H9 (cell line): ENCODE measurements at regions not wholly inside any gene's neighbourhood (a gene's known extent, or its start where the extent isn't known, plus 50 kb on each side); places are given as distances from the start of the nearest gene placed in this dataset.

Experiments used
- DNase-seq: peaks from one replicate; pipeline ENCODE4 v3.0.0-alpha.2; 2017
- H2AFZ ChIP-seq: one replicate; pipeline ENCODE4 v1.6.1; 2013; ENCODE audit warnings: mild to moderate bottlenecking, low read length, control low read depth, moderate library complexity
- H2AK5ac ChIP-seq: 2 replicates; pipeline ENCODE4 v1.6.1; 2013; ENCODE audit warnings: low read length, control low read depth, mixed read lengths; ENCODE audit not compliant: insufficient read length
- H2BK120ac ChIP-seq: one replicate; pipeline ENCODE4 v1.6.1; 2013; ENCODE audit warnings: low read depth, mild to moderate bottlenecking, low read length, control low read depth, inconsistent platforms; ENCODE audit not compliant: poor library complexity, severe bottlenecking
- H2BK12ac ChIP-seq: 2 replicates; pipeline ENCODE4 v1.6.1; 2013; ENCODE audit warnings: low read length, control low read depth, mixed read lengths, low read depth; ENCODE audit not compliant: insufficient read length
- H2BK15ac ChIP-seq: 2 replicates; pipeline ENCODE4 v1.6.1; 2013; ENCODE audit warnings: low read depth, low read length, control low read depth
- H2BK20ac ChIP-seq: one replicate; pipeline ENCODE4 v1.6.1; 2013; ENCODE audit warnings: low read depth, mild to moderate bottlenecking, low read length, control low read depth, inconsistent platforms; ENCODE audit not compliant: poor library complexity, severe bottlenecking
- H2BK5ac ChIP-seq: 2 replicates; pipeline ENCODE4 v1.6.1; 2013; ENCODE audit warnings: low read length, control low read depth, mixed read lengths; ENCODE audit not compliant: insufficient read length
- H3K14ac ChIP-seq: 2 replicates; pipeline ENCODE4 v1.6.1; 2013; ENCODE audit warnings: low read length, control low read depth; ENCODE audit not compliant: insufficient read depth
- H3K18ac ChIP-seq: 2 replicates; pipeline ENCODE4 v1.6.1; 2013; ENCODE audit warnings: low read depth, mild to moderate bottlenecking, mixed read lengths, low read length, control low read depth; ENCODE audit not compliant: insufficient read length
- H3K23ac ChIP-seq: 2 replicates; pipeline ENCODE4 v1.6.1; 2013; ENCODE audit warnings: low read length, control low read depth, mixed read lengths, low read depth; ENCODE audit not compliant: insufficient read length
- H3K23me2 ChIP-seq: 2 replicates; pipeline ENCODE4 v1.6.1; 2013; ENCODE audit warnings: low read depth, mild to moderate bottlenecking, mixed read lengths, low read length, control low read depth; ENCODE audit not compliant: insufficient read length, poor library complexity, severe bottlenecking
- H3K27ac ChIP-seq: 2 replicates; pipeline ENCODE4 v1.5.1; 2013; ENCODE audit warnings: low read length, control low read depth, mixed read lengths, low read depth; ENCODE audit not compliant: insufficient read length
- H3K27me3 ChIP-seq: 2 replicates; pipeline ENCODE4 v1.6.1; 2013; ENCODE audit warnings: low read length, control low read depth, inconsistent platforms; ENCODE audit not compliant: insufficient read depth
- H3K4ac ChIP-seq: 2 replicates; pipeline ENCODE4 v1.6.1; 2013; ENCODE audit warnings: low read depth, mild to moderate bottlenecking, control low read depth, inconsistent platforms, low read length, moderate library complexity
- H3K4me1 ChIP-seq: 2 replicates; pipeline ENCODE4 v1.6.1; 2013; ENCODE audit warnings: low read length, control low read depth, inconsistent platforms; ENCODE audit not compliant: insufficient read depth
- H3K4me2 ChIP-seq: 2 replicates; pipeline ENCODE4 v1.6.1; 2013; ENCODE audit warnings: low read length, control low read depth, mixed read lengths; ENCODE audit not compliant: insufficient read length, insufficient read depth
- H3K56ac ChIP-seq: 2 replicates; pipeline ENCODE4 v1.6.1; 2013; ENCODE audit warnings: low read depth, mild to moderate bottlenecking, mixed read lengths, low read length, control low read depth; ENCODE audit not compliant: insufficient read length
- H3K79me1 ChIP-seq: 2 replicates; pipeline ENCODE4 v1.6.1; 2013; ENCODE audit warnings: low read depth, mild to moderate bottlenecking, moderate library complexity, low read length, control low read depth, inconsistent platforms; ENCODE audit not compliant: insufficient read depth, poor library complexity, severe bottlenecking
- H3K79me2 ChIP-seq: 2 replicates; pipeline ENCODE4 v1.6.1; 2013; ENCODE audit warnings: low read length, control low read depth, inconsistent platforms; ENCODE audit not compliant: insufficient read depth
- H3K9ac ChIP-seq: 2 replicates; pipeline ENCODE4 v1.6.1; 2013; ENCODE audit warnings: low read length, control low read depth, mixed read lengths; ENCODE audit not compliant: insufficient read length; ENCODE audit errors: extremely low read depth
- H3K9me3 ChIP-seq: one replicate; pipeline ENCODE4 v1.6.1; 2013; ENCODE audit warnings: low read depth, low read length, inconsistent platforms; ENCODE audit not compliant: control insufficient read depth
- H3T11ph ChIP-seq: one replicate; pipeline ENCODE4 v1.6.1; 2013; ENCODE audit warnings: mild to moderate bottlenecking, low read length, control low read depth, inconsistent platforms
- H4K20me1 ChIP-seq: one replicate; pipeline ENCODE4 v1.6.1; 2013; ENCODE audit not compliant: control insufficient read depth, insufficient read length, insufficient read depth
- H4K5ac ChIP-seq: 2 replicates; pipeline ENCODE4 v1.6.1; 2013; ENCODE audit warnings: low read depth, mild to moderate bottlenecking, mixed read lengths, low read length, control low read depth; ENCODE audit not compliant: insufficient read length
- H4K8ac ChIP-seq: replicated peaks from 2 replicates; pipeline ENCODE4 v1.6.1; 2013; ENCODE audit warnings: low read length, control low read depth, mixed read lengths, low read depth; ENCODE audit not compliant: insufficient read length
- H4K91ac ChIP-seq: 2 replicates; pipeline ENCODE4 v1.6.1; 2013; ENCODE audit warnings: low read depth, mild to moderate bottlenecking, moderate library complexity, mixed read lengths, low read length, control low read depth; ENCODE audit not compliant: insufficient read length
- H3K27ac Mint-ChIP-seq, 3 experiments: 2 replicates in 2 of 3; 3 replicates in 1 of 3; pipeline ENCODE4 v1.8.0; 2020 to 2021; ENCODE audit warnings: mixed read lengths in 3 of 3, mild to moderate bottlenecking in 1 of 3, moderate library complexity in 1 of 3
- H3K27me3 Mint-ChIP-seq: 2 replicates; pipeline ENCODE4 v1.8.0; 2021; ENCODE audit warnings: low read depth, mild to moderate bottlenecking, moderate library complexity, mixed read lengths
- H3K36me3 Mint-ChIP-seq, 3 experiments: 2 replicates in 2 of 3; 3 replicates in 1 of 3; pipeline ENCODE4 v1.8.0; 2020 to 2021; ENCODE audit warnings: low read depth in 3 of 3, mixed read lengths in 3 of 3; ENCODE audit not compliant: insufficient read depth in 1 of 3
- H3K4me1 Mint-ChIP-seq, 2 experiments: 2 replicates each; pipeline ENCODE4 v1.8.0; 2020; ENCODE audit warnings: mixed read lengths in 2 of 2
- H3K4me3 Mint-ChIP-seq, 2 experiments: 2 replicates in 1 of 2; 3 replicates in 1 of 2; pipeline ENCODE4 v1.8.0; 2020 to 2021; ENCODE audit warnings: mild to moderate bottlenecking in 2 of 2, mixed read lengths in 2 of 2, moderate library complexity in 1 of 2
- H3K9me3 Mint-ChIP-seq, 2 experiments: 2 replicates in 1 of 2; 3 replicates in 1 of 2; pipeline ENCODE4 v1.8.0; 2020; ENCODE audit warnings: mild to moderate bottlenecking in 2 of 2, mixed read lengths in 2 of 2, moderate library complexity in 1 of 2
- WGBS: extraction: QIAGEN DNeasy Blood & Tissue Kit; methylation state at CpG from one replicate; pipeline ENCODE4 v1.1.7; 2013; ENCODE audit warnings: missing lambda C conversion rate, low lambda C conversion rate, mixed read lengths; ENCODE audit not compliant: insufficient read length; ENCODE audit errors: extremely low coverage; 5-methylcytosine and 5-hydroxymethylcytosine counted together
- TF ChIP-seq, protein P1 (sequence below): fragments of 200-600 bp; sonication (generic); conservative IDR thresholded peaks from 3 replicates; pipeline ENCODE4 v1.8.0; 2021; ENCODE audit warnings: antibody characterized with exemption, mild to moderate bottlenecking

DNA sequence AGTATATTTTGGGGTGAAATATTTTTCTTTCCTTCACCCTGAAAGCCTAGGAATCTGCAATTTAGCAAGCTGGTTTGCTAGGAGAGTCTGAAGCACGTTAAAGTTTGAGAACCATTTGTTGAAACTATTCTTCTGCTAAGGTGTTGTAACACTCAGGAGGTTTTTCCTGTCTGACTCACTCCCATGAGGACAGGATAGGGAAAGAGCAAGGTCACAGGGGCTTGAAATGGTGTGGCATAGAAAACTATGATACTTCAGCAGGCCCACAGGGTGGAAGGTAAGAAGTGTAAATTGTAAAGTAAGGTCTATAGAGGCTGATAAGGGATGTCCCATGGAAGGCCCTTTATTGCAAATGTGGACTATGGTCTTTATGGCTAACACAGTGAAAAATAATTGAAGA lies 177.7 kb upstream of the ZC3H15 start:
- Histone ChIP-seq H2BK20ac (no peak overlapping the region), H3T11ph (no peak overlapping the region), H3K79me1 (no peaks in the 10 kb centered on the region), H2AK5ac (no peak overlapping the region), H2AFZ (no peak overlapping the region), H4K8ac (no peak overlapping the region), H3K9me3 (no peaks in the 10 kb centered on the region), H3K9ac (no peak overlapping the region), H2BK12ac (no peak overlapping the region), H3K56ac (no peak overlapping the region), H3K4ac (no peak overlapping the region), H3K14ac (no peak overlapping the region), H3K27me3 (no peaks in the 10 kb centered on the region), H4K91ac (no peak overlapping the region), H3K23ac (no peak overlapping the region), H3K4me1 (peaks cover 14% of the 10 kb centered on the region), H2BK120ac (no peak overlapping the region), H2BK15ac (no peak overlapping the region), H3K4me2 (no peak overlapping the region), H3K79me2 (peaks cover 2% of the 10 kb centered on the region; the same call in 1 of the 2 replicates), H4K5ac (no peak overlapping the region), H3K27ac (no peak overlapping the region), H3K23me2 (no peaks in the 10 kb centered on the region), H2BK5ac (no peak overlapping the region), H3K18ac (no peak overlapping the region), H4K20me1 (no peaks in the 10 kb centered on the region)
- Mint-ChIP-seq H3K9me3 (peaks cover 19 to 23% of the 10 kb centered on the region in 2 experiments), H3K27me3 (no peaks in the 10 kb centered on the region), H3K36me3 (peaks cover 16 to 23% (median 17%) of the 10 kb centered on the region in 3 experiments), H3K27ac (peak overlapping the region in 2 of 3 experiments; percentile 89 to 95; a peak in 4 of 7 replicates), H3K4me1 (peaks cover 40 to 46% of the 10 kb centered on the region in 2 experiments), H3K4me3 (no peak overlapping the region)
- no CpG with 5 or more reads among the region's 1 CpG for WGBS
- TF ChIP-seq, protein P1, sequence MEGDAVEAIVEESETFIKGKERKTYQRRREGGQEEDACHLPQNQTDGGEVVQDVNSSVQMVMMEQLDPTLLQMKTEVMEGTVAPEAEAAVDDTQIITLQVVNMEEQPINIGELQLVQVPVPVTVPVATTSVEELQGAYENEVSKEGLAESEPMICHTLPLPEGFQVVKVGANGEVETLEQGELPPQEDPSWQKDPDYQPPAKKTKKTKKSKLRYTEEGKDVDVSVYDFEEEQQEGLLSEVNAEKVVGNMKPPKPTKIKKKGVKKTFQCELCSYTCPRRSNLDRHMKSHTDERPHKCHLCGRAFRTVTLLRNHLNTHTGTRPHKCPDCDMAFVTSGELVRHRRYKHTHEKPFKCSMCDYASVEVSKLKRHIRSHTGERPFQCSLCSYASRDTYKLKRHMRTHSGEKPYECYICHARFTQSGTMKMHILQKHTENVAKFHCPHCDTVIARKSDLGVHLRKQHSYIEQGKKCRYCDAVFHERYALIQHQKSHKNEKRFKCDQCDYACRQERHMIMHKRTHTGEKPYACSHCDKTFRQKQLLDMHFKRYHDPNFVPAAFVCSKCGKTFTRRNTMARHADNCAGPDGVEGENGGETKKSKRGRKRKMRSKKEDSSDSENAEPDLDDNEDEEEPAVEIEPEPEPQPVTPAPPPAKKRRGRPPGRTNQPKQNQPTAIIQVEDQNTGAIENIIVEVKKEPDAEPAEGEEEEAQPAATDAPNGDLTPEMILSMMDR: no peak
- no peak for DNase-seq
